ENCODE measurements at regions not wholly inside any gene's neighbourhood (a gene's known extent, or its start where the extent isn't known, plus 50 kb on each side); places are given as distances from the start of the nearest gene placed in this dataset.

DNA sequence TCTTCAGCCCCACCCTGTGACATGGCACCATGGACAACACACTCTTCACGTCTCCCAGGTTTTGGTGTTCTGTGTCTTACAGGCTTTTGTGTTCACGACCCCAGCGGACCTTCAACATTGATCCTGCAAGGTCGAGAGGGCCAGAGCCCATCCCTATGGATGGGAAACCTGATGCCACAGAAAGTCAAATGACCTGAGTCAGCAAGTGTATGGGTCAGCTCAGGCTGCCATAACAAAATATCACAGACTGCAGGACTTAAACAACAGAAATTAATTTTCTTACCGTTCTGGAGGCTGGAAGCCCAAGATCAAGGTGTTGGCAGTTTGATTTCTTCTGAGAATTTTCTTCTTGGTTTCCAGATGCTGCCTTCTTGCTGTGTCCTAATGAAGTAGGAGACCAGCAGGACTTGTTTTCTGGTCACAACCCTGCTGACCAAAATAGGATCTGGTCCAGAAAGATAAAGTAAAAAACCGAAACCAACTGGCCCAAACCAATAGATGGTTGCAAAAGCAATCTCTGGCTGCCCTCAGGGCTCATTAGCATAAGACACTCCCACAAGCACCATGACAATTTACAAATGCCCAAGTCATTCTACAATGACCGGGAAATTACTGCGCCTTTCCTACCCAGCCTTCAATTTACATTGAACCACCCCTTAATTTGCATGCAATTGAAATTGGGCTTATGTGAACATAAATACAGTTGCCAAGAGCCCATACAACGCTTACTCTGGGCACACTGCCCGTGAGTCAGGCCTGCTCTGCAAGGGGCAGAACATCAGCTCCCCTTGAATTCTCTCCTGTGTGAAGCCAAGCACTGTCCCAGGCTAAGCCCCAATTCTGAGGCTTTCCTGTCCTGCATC is 82.9 kb upstream of the SLC22A11 start:
- no peak for DNase-seq (ENCODE audit: low read depth)
- H3K4me3 ChIP-seq (ENCODE audit: low read depth, low read length), result no peak overlapping the region
- TF ChIP-seq, protein P1, sequence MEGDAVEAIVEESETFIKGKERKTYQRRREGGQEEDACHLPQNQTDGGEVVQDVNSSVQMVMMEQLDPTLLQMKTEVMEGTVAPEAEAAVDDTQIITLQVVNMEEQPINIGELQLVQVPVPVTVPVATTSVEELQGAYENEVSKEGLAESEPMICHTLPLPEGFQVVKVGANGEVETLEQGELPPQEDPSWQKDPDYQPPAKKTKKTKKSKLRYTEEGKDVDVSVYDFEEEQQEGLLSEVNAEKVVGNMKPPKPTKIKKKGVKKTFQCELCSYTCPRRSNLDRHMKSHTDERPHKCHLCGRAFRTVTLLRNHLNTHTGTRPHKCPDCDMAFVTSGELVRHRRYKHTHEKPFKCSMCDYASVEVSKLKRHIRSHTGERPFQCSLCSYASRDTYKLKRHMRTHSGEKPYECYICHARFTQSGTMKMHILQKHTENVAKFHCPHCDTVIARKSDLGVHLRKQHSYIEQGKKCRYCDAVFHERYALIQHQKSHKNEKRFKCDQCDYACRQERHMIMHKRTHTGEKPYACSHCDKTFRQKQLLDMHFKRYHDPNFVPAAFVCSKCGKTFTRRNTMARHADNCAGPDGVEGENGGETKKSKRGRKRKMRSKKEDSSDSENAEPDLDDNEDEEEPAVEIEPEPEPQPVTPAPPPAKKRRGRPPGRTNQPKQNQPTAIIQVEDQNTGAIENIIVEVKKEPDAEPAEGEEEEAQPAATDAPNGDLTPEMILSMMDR (IDR thresholded peaks at IDR 0.05; ENCODE audit: low read depth, low read length, missing control alignments), result no peak

DNA sequence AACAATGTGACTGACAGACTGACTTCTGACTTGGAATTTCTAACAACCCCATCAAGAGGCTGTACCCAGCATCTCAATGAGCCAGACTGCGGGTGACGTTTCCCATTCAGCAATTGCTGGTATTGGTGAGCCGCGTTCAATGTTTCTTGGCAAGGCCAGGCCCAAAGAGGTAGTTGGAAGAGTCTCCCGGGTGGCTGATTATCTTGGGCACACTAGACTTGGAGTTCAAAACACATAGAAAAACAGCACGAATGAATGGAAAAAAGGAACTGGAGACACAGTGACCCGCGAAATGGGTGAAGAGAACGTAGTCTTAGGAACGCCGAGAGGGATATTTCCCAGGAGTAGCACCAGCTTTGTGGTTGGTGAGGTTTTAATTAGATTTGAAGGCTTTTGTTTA is 81.1 kb upstream of the SLC22A11 start:
- no peak overlapping the region for H3K4me3 ChIP-seq (ENCODE audit: low read depth, low read length)
- DNase-seq (ENCODE audit: low read depth), result no peak
- TF ChIP-seq, protein P1 (IDR thresholded peaks at IDR 0.05; ENCODE audit: low read depth, low read length, missing control alignments), result no peak

DNA sequence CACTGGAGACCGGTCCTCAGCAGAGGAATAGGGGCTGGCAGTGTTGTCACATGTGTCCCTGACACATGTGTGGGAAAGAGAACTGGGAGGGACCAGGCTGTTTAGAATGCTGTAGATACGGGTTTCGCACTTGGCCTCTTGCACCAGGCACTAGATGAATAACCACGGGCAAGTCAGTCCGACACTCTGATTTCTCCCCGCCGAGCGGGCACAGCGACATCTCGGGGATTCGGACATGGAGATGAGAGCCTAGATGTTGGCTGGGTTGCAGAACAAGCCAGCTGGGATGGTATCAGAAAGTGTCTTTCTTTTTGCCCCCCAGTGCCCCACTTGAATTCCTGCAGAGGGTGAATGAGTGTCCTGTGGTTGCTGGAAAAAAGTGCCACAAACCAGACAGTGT is 80.6 kb upstream of the SLC22A11 start:
- no peak overlapping the region for H3K4me3 ChIP-seq (ENCODE audit: low read depth, low read length)
- TF ChIP-seq, protein P1 (IDR thresholded peaks at IDR 0.05; ENCODE audit: low read depth, low read length, missing control alignments), result no peak
- no peak for DNase-seq (ENCODE audit: low read depth)

DNA sequence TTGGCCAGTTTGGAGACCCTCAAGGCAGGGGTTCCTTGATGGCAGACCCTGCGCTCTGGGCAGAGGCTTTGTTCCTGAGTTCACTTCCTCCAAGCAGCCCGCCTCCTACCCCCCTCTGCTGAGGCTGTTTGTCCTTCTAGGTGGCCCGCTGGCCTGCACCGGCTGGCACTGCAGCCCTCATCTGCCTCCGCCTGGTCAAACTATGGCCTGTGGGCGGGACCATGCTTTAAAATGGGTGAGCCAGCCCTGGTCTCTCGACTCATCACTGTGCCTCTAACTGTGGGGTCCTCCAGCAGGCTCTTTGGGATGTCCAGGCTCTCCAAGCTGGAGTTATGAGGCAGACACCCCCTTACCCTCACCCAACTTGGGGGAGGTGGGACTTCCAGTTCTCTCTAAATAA is 78.9 kb upstream of the SLC22A11 start:
- H3K4me3 ChIP-seq (ENCODE audit: low read depth, low read length), result no peak overlapping the region
- TF ChIP-seq, protein P1 (IDR thresholded peaks at IDR 0.05; ENCODE audit: low read depth, low read length, missing control alignments), result no peak
- DNase-seq (ENCODE audit: low read depth), result no peak

DNA sequence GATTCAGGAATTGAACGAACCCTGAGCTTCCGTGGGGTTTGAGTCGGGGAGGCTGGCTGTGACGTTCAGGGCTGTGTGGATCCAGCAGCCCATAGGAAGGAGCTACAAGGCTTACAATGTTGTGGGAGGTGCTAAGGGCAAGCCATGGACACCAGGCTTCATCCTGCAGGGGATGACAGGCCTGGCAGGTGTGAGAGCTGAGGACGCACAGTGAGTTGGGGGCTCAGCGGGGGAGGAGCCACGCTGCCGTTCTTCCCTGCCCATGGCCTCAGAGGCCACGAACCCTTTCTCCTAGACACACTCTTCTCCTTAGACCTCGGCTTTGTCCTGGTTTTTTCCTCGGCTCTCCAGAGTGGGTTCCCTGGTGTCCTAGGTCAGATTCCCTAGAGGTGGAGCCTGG is 78.1 kb upstream of the SLC22A11 start:
- DNase-seq (ENCODE audit: low read depth), result no peak
- TF ChIP-seq, protein P1 (IDR thresholded peaks at IDR 0.05; ENCODE audit: low read depth, low read length, missing control alignments), result no peak
- no peak overlapping the region for H3K4me3 ChIP-seq (ENCODE audit: low read depth, low read length)

DNA sequence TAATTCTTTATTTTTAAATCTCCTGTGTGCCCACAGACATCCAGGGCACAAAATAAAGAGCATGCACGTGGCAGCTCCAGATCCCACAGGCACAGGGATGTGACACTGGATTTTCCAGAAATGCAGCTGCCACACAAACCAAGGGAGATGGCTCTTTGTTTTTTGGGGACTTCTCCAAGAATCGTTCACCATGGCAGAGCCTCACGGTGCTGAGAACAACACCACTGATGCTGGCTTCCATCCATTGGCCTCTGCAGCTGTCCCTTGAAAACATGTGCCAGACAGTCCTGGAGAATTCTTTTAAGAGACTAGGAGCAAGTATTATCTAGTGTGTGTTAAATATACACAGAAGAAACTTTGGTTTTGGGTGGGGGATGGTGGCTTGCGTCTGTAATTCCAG is 73.2 kb upstream of the SLC22A11 start:
- H3K4me3 ChIP-seq (ENCODE audit: low read depth, low read length), result no peak overlapping the region
- TF ChIP-seq, protein P1 (IDR thresholded peaks at IDR 0.05; ENCODE audit: low read depth, low read length, missing control alignments), result no peak
- no peak for DNase-seq (ENCODE audit: low read depth)
